ENCODE measurements at regions not wholly inside any gene's neighbourhood (a gene's known extent, or its start where the extent isn't known, plus 50 kb on each side); places are given as distances from the start of the nearest gene placed in this dataset.
"Not testable (repeated sequence)": the region's sequence is repeated elsewhere in the genome, so short reads cannot be mapped to it uniquely, and the experiment has no call there.

- intact Hi-C loops (cut with micrococcal nuclease) = no loop called here
- Mint-ChIP-seq H3K36me3 (ENCODE audit: low read depth) (no peaks in the 10 kb centered on the region), H3K4me1 (ENCODE audit: low read depth) (no peaks in the 10 kb centered on the region), H3K27ac (no peak overlapping the region), H3K4me3 (ENCODE audit: low read depth) (no peak overlapping the region), H3K27me3 (ENCODE audit: low read depth) (no peaks in the 10 kb centered on the region), H3K9me3 (no peaks in the 10 kb centered on the region)
- no peak for DNase-seq (ENCODE audit: low spot score)
Measured at GRCh38 chr2:150802635-150803034, 315.2 kb upstream of the RND3 start.

- H3K36me3 Mint-ChIP-seq (ENCODE audit: low read depth); H3K4me1 Mint-ChIP-seq (ENCODE audit: low read depth); DNase-seq (ENCODE audit: low spot score); H3K9me3 Mint-ChIP-seq; intact Hi-C loops (cut with micrococcal nuclease); H3K27me3 Mint-ChIP-seq (ENCODE audit: low read depth); H3K4me3 Mint-ChIP-seq (ENCODE audit: low read depth); H3K27ac Mint-ChIP-seq: not testable (repeated sequence)
Measured at GRCh38 chr2:150796236-150796635, 308.8 kb upstream of the RND3 start.

DNA sequence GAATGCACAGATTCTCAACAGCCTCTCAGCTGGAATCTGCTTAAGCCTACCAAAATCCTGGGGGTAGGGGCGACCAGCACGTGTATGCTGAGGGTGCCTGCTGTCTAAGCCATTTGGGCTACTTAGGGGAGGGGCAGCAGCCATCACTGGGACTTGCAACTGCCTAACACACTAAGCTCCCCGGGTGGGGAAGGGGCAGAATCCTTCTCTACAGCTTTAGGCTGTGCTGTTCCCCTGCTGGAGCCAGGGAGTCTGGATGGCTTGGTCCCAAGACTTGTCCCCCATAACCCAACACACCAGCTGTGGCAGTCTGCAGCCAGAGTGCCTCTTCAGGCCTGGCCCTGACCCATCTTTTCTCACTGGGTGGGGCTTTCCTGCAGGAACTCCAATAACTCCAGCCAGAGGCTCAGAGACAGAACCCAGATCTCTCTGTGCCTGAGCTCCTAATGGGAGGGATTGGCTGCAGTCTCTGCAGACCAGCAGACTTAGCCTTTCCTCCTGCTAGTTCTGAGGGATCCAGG lies 305.4 kb upstream of the RND3 start:
- intact Hi-C loops (cut with micrococcal nuclease) = no loop called here
- Mint-ChIP-seq H3K27ac (no peak overlapping the region), H3K27me3 (ENCODE audit: low read depth) (no peaks in the 10 kb centered on the region), H3K4me1 (ENCODE audit: low read depth) (no peaks in the 10 kb centered on the region), H3K36me3 (ENCODE audit: low read depth) (no peaks in the 10 kb centered on the region), H3K9me3 (peaks cover 4% of the 10 kb centered on the region), H3K4me3 (ENCODE audit: low read depth) (no peak overlapping the region)
- no peak for DNase-seq (ENCODE audit: low spot score)

DNA sequence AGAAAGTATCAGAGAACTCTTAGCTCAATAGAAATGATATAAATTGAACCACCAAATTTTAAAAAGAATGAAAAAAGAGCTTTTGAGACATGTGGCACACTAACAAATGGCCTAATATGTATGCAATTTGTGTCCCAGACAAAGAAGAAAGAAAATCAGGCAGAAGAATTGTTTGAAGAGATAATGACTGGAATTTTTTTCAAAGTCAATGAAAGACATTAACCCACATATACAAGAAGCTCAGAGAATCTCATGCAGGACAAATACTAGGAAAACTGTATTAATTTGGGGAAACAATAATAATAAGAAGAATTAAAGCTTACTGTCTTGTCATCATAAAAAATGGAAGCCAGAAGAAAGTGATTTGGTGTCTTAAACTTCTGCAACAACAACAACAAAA lies 304.1 kb upstream of the RND3 start:
- intact Hi-C loops (cut with micrococcal nuclease) = no loop called here
- H3K4me3 Mint-ChIP-seq (ENCODE audit: low read depth) = no peak overlapping the region
- no peaks in the 10 kb centered on the region for H3K36me3 Mint-ChIP-seq (ENCODE audit: low read depth)
- no peaks in the 10 kb centered on the region for H3K27me3 Mint-ChIP-seq (ENCODE audit: low read depth)
- DNase-seq (ENCODE audit: low spot score) = no peak
- peaks cover 4% of the 10 kb centered on the region for H3K9me3 Mint-ChIP-seq
- no peak overlapping the region for H3K27ac Mint-ChIP-seq
- H3K4me1 Mint-ChIP-seq (ENCODE audit: low read depth) = no peaks in the 10 kb centered on the region

- no peaks in the 10 kb centered on the region for H3K4me1 Mint-ChIP-seq (ENCODE audit: low read depth)
- H3K9me3 Mint-ChIP-seq = peaks cover 4% of the 10 kb centered on the region
- intact Hi-C loops (cut with micrococcal nuclease) = no loop called here
- H3K4me3 Mint-ChIP-seq (ENCODE audit: low read depth) = no peak overlapping the region
- no peaks in the 10 kb centered on the region for H3K27me3 Mint-ChIP-seq (ENCODE audit: low read depth)
- H3K27ac Mint-ChIP-seq = no peak overlapping the region
- no peaks in the 10 kb centered on the region for H3K36me3 Mint-ChIP-seq (ENCODE audit: low read depth)
- no peak for DNase-seq (ENCODE audit: low spot score)
Measured at GRCh38 chr2:150789376-150789905, 302.0 kb upstream of the RND3 start.

GRCh38 chr2:150788426-150789140 lies 301.1 kb upstream of the RND3 start:
- Mint-ChIP-seq H3K4me1 (ENCODE audit: low read depth) (no peaks in the 10 kb centered on the region), H3K4me3 (ENCODE audit: low read depth) (no peak overlapping the region), H3K27ac (no peak overlapping the region), H3K36me3 (ENCODE audit: low read depth) (no peaks in the 10 kb centered on the region), H3K27me3 (ENCODE audit: low read depth) (no peaks in the 10 kb centered on the region), H3K9me3 (peaks cover 4% of the 10 kb centered on the region)
- no peak for DNase-seq (ENCODE audit: low spot score)
- intact Hi-C loops (cut with micrococcal nuclease) = no loop called here

- Mint-ChIP-seq H3K9me3 (peaks cover 4% of the 10 kb centered on the region), H3K36me3 (ENCODE audit: low read depth) (no peaks in the 10 kb centered on the region), H3K27ac (no peak overlapping the region), H3K27me3 (ENCODE audit: low read depth) (no peaks in the 10 kb centered on the region), H3K4me3 (ENCODE audit: low read depth) (no peak overlapping the region), H3K4me1 (ENCODE audit: low read depth) (no peaks in the 10 kb centered on the region)
- no peak for DNase-seq (ENCODE audit: low spot score)
- intact Hi-C loops (cut with micrococcal nuclease) = no loop called here
Measured at GRCh38 chr2:150787353-150788093, 300.1 kb upstream of the RND3 start.

DNA sequence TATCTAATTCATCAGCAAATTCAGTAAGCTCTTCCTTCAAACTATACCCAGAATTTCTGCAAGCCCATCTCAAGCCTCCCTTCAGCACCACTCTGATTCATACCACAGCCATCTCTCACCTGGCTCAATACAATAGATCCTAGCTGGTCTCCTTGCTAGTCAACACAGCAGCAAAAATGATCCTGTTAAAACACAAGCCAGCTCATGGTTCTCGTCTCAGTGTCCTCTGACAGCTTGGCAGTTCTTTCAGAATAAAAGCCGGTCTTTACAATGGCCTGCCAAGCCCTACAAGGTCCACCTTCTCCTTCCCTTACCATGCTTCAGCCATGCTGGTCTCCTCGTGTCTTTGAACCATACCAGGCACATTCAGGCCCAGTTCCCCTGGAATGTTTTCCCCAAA lies 296.9 kb upstream of the RND3 start:
- no peak for DNase-seq (ENCODE audit: low spot score)
- no peaks in the 10 kb centered on the region for H3K27me3 Mint-ChIP-seq (ENCODE audit: low read depth)
- H3K4me3 Mint-ChIP-seq (ENCODE audit: low read depth) = no peak overlapping the region
- no peak overlapping the region for H3K27ac Mint-ChIP-seq
- intact Hi-C loops (cut with micrococcal nuclease) = no loop called here
- H3K4me1 Mint-ChIP-seq (ENCODE audit: low read depth) = no peaks in the 10 kb centered on the region
- no peaks in the 10 kb centered on the region for H3K9me3 Mint-ChIP-seq
- H3K36me3 Mint-ChIP-seq (ENCODE audit: low read depth) = no peaks in the 10 kb centered on the region

- Mint-ChIP-seq H3K27ac (no peak overlapping the region), H3K9me3 (no peaks in the 10 kb centered on the region), H3K36me3 (ENCODE audit: low read depth) (no peaks in the 10 kb centered on the region), H3K27me3 (ENCODE audit: low read depth) (no peaks in the 10 kb centered on the region), H3K4me3 (ENCODE audit: low read depth) (no peak overlapping the region), H3K4me1 (ENCODE audit: low read depth) (no peaks in the 10 kb centered on the region)
- intact Hi-C loops (cut with micrococcal nuclease) = no loop called here
- no peak for DNase-seq (ENCODE audit: low spot score)
Measured at GRCh38 chr2:150783896-150784295, 296.4 kb upstream of the RND3 start.

- intact Hi-C loops (cut with micrococcal nuclease) = no loop called here
- no peak overlapping the region for H3K4me3 Mint-ChIP-seq (ENCODE audit: low read depth)
- no peak overlapping the region for H3K27ac Mint-ChIP-seq
- no peaks in the 10 kb centered on the region for H3K9me3 Mint-ChIP-seq
- H3K27me3 Mint-ChIP-seq (ENCODE audit: low read depth) = no peaks in the 10 kb centered on the region
- H3K36me3 Mint-ChIP-seq (ENCODE audit: low read depth) = no peaks in the 10 kb centered on the region
- no peak for DNase-seq (ENCODE audit: low spot score)
- no peaks in the 10 kb centered on the region for H3K4me1 Mint-ChIP-seq (ENCODE audit: low read depth)
Measured at GRCh38 chr2:150783015-150783414, 295.5 kb upstream of the RND3 start.

GRCh38 chr2:150782613-150783012 lies 295.1 kb upstream of the RND3 start:
- no peak overlapping the region for H3K4me3 Mint-ChIP-seq (ENCODE audit: low read depth)
- intact Hi-C loops (cut with micrococcal nuclease) = no loop called here
- no peaks in the 10 kb centered on the region for H3K27me3 Mint-ChIP-seq (ENCODE audit: low read depth)
- H3K36me3 Mint-ChIP-seq (ENCODE audit: low read depth) = no peaks in the 10 kb centered on the region
- no peak overlapping the region for H3K27ac Mint-ChIP-seq
- DNase-seq (ENCODE audit: low spot score) = no peak
- H3K9me3 Mint-ChIP-seq = no peaks in the 10 kb centered on the region
- no peaks in the 10 kb centered on the region for H3K4me1 Mint-ChIP-seq (ENCODE audit: low read depth)

DNA sequence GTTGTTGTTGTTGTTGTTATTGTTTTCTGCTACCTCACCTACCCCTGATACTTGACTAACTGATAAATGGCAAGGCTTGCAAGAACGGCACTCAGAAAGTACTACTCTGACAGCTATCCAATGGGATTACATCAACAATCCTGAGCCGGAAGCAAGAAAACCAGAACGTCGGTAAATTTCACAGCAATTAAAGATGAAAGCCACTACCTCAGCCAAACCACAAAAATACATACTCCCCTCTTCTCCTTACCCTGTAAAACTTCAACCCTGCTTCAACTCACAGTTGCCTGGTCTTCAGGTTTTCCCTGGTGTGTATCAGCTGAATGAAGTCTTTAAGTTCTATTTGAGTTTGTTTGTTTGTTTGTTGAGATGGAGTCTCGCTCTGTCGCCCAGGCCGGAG lies 293.7 kb upstream of the RND3 start:
- intact Hi-C loops (cut with micrococcal nuclease) = no loop called here
- Mint-ChIP-seq H3K36me3 (ENCODE audit: low read depth) (no peaks in the 10 kb centered on the region), H3K4me1 (ENCODE audit: low read depth) (no peaks in the 10 kb centered on the region), H3K27me3 (ENCODE audit: low read depth) (no peaks in the 10 kb centered on the region), H3K4me3 (ENCODE audit: low read depth) (no peak overlapping the region), H3K27ac (no peak overlapping the region), H3K9me3 (no peaks in the 10 kb centered on the region)
- no peak for DNase-seq (ENCODE audit: low spot score)

DNA sequence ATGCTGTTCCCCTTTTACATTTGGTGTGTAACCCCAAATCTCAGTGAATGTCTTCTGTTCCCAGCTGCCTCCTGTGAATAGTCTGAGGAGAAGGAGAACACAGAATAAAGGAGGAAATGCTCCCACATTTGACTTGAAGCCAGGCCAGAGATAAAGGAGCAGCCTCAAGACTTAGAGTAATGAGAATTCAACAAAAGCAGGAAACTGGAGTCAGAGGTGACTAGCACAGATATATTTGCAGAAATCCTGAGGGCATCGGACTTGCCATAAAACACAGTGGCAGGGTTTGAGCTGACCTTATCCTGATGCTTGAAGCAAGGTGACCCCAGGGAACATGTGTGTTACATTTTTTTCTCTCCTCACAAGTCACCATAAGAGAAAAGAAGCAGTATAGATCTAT lies 291.4 kb upstream of the RND3 start:
- intact Hi-C loops (cut with micrococcal nuclease) = no loop called here
- Mint-ChIP-seq H3K4me1 (ENCODE audit: low read depth) (no peaks in the 10 kb centered on the region), H3K36me3 (ENCODE audit: low read depth) (no peaks in the 10 kb centered on the region), H3K27ac (no peak overlapping the region), H3K4me3 (ENCODE audit: low read depth) (no peak overlapping the region), H3K9me3 (no peaks in the 10 kb centered on the region), H3K27me3 (ENCODE audit: low read depth) (no peaks in the 10 kb centered on the region)
- DNase-seq (ENCODE audit: low spot score) = no peak
